Stimulated activated naive CD8-positive, alpha-beta T cell treated with anti-CD3 and anti-CD28 coated beads, Interleukin-15, Interleukin-2, amounts not matched to agents 100 U/mL and 50 U/mL, for 24 hours (primary cell): ENCODE measurements at regions not wholly inside any gene's neighbourhood (a gene's known extent, or its start where the extent isn't known, plus 50 kb on each side); places are given as distances from the start of the nearest gene placed in this dataset.
"Not testable (repeated sequence)": the region's sequence is repeated elsewhere in the genome, so short reads cannot be mapped to it uniquely, and the experiment has no call there.

Experiments used
- ATAC-seq: fragments of 150-1000 bp; cut with Tn5 transposase; one replicate; pipeline ENCODE4 v1.10.0; 2021
- DNase-seq: peaks from one replicate; pipeline ENCODE4 v3.0.0; 2021

GRCh38 chr1:5632814-5633213 lies 359.4 kb downstream of the NPHP4 start:
- ATAC-seq (no peak), DNase-seq (no peak)

DNA sequence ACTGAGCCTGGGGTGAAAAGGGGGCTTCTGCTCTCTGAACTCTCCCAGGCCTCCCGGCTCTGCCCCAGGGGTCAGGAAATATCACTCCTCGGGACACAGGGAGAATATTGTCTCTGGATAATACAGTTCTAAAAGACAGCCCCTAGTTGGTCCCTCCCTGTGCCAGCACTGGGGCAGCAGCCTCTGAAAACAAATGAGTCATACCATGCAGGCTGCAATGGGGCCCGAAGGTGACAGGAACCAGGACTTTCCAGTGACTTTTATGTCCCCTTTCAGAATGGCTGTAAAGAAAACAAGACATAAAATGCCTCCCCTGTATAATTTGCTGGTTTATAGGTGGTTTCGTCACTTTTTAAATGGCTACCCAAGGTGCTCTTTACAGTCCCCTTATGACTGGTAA lies 360.0 kb downstream of the NPHP4 start:
- DNase-seq (no peak), ATAC-seq (peak; percentile 46)

DNA sequence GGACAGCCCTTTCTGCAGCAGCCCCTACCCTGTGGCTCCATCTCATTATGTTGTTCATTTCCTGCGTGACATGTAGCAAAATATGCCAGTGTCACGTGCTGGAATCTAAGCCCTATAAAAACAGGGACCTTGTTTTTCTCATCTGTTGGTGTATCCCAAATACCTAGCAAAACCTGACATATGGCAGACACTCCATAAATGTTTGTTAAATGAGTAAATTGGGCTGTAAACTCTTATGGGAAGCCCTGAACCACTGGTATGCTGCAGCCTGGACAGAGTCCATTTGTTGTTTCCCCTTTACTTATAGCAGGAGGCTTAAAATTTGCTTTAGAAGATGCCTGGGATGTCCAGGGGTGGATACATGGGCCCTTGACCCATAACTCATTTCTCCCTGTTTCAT lies 363.8 kb downstream of the NPHP4 start:
- ATAC-seq: no peak
- no peak for DNase-seq

DNA sequence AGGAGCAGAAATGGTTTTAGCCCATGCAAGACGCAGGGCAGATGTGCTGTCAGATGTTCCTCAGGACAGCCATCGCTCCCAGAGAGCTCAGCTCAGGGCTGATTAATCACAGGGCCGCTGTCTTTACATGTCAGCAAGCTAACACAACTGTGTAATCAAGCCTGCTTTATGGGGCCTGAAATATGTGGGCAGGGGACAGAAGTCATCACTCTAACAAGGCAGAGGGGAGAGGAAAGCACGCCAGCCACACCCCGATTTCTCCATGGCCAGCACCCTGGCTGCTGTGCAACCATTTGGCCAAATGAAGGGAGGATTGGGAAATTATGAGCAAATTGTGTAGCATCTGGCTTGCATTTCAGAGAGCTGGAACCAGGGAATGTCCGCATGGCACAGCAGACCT lies 368.8 kb downstream of the NPHP4 start:
- no peak for DNase-seq
- ATAC-seq: no peak

DNA sequence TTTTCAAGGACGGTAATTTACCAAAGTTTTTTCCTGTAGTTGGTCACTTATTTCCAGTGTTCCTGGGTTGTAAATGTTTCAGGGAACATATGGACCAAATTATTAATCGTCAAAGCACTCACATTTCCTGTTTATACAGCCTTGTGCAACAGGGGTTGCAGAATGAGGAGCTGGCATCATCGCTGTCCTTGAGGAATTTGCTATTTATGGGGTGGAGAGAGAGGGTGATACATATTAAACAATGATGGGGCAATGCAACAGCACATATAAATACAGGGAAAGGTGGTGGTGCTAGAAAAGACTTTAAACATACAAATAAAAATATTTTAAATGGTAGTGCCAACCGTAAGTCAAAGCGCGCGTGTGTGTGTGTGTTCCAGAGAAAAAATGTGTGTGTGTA lies 369.8 kb downstream of the NPHP4 start:
- DNase-seq (no peak), ATAC-seq (no peak)

GRCh38 chr1:5621692-5622091 lies 370.5 kb downstream of the NPHP4 start:
- no peak for ATAC-seq
- DNase-seq: no peak

DNA sequence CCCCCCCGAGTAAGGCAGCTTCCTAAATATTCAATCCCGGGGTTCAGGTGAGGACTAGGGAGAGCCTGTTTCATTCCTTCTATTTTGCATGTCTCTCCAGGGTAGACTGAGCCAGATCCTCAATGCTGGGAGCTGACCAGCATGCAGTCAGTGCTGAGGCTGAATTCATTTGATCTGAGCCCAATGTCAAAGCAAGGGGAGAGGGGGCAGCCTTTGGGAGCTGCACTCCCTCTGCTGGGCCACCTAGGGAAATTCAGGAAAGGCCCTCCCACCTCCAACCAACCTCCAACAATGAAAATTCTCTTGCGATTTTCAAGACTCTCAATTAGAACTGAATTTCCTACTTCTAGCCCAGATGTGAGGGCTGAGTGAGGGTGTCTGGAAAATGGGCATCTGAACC lies 371.2 kb downstream of the NPHP4 start:
- DNase-seq (no peak), ATAC-seq (no peak)

- no peak for DNase-seq
- no peak for ATAC-seq
These were observed 371.8 kb downstream of the NPHP4 start for GRCh38 chr1:5620418-5620817.

DNA sequence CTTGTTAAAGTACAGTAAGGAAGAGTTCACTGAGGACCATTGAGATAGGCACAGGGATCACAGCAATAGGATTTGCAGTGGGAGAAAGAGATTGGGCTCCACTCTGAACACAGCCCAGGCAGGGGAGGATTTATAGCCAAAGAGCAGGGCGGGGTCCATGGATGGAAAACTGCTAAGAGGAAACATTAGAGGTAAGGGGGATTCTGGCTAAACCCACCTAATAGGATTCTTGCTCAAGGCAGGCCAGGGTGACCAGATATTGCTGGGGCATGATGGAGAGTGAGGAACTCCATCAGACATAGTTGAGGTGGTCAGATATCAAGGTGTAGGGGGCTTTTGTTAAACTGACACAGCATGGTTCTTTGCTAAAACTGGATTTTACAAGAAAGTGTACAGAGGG lies 372.8 kb downstream of the NPHP4 start:
- DNase-seq: no peak
- ATAC-seq: no peak

DNA sequence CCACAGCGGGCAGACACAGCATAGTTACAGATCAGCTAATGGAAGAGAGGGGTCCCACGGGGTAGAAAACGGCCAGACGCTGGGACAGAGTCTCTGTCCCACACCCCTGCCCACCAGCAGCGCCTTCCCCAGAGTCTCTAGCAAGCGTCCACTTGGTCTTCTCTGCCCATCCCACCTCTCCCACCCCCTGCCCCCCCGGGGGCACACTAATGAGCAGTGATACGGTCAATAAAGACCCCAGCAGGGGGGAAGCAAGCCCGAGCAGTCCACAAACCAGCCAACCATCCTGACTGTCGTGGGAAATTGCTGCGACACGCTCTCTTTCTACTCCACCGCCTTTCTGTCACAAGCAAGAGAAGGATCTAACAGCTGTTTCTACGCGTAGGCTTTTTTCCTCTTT lies 374.7 kb downstream of the NPHP4 start:
- DNase-seq: no peak

DNA sequence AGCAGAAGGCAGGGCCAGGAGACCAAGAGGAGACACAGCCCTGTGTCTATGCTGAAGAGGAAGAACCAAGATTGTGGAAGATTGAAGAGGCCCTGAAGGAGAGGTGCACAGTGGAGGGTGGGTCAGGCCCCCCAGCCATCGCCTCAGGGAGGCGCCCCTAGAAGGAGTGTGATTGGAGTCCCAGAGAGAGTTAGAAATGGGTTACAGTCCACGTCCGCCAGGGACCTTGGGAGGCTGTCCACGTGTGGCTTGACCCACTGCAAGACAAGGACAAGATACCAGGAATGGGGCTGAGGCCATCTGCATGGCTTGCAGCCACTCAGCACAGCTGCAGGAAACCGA lies 375.1 kb downstream of the NPHP4 start:
- DNase-seq: no peak
- ATAC-seq: no peak

More for the DNA sequence above, 374.7 kb downstream of the NPHP4 start:
- no peak for ATAC-seq

GRCh38 chr1:5616366-5617178 lies 375.7 kb downstream of the NPHP4 start:
- DNase-seq (no peak), ATAC-seq (no peak)

DNA sequence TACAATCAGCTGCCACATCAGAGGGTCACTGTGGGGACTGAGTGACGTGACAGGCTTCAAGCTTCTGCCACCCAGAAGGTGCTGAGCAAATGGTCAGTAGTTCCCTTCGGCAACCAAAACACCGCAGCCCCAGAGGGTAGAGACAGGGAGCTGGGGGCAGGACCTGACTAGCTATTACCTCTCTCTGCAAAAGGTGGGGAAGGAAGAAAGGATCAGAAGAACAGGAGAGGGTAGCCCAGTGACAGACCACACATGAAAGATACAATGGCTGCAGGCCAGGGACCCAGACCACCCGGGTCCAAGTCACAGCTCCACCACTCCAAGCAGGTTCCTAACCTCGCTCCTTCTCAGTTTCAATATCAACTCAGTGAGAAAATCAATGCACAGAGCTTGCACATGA lies 377.1 kb downstream of the NPHP4 start:
- ATAC-seq: no peak
- DNase-seq: no peak

GRCh38 chr1:5613900-5614299 lies 378.3 kb downstream of the NPHP4 start:
- ATAC-seq: no peak

GRCh38 chr1:5611851-5612250 lies 380.4 kb downstream of the NPHP4 start:
- DNase-seq (no peak), ATAC-seq (no peak)

More at GRCh38 chr1:5613900-5614299, 378.3 kb downstream of the NPHP4 start:
- no peak for DNase-seq

- DNase-seq: no peak
- ATAC-seq: no peak
These were observed 380.8 kb downstream of the NPHP4 start for GRCh38 chr1:5611431-5611830.

- no peak for ATAC-seq
- DNase-seq: no peak
These were observed 381.8 kb downstream of the NPHP4 start for GRCh38 chr1:5610432-5610831.

- ATAC-seq: no peak
These were observed 388.7 kb downstream of the NPHP4 start for GRCh38 chr1:5603353-5604104.

GRCh38 chr1:5602718-5603117 lies 389.5 kb downstream of the NPHP4 start:
- ATAC-seq: not testable (repeated sequence)

More at GRCh38 chr1:5603353-5604104, 388.7 kb downstream of the NPHP4 start:
- no peak for DNase-seq

DNA sequence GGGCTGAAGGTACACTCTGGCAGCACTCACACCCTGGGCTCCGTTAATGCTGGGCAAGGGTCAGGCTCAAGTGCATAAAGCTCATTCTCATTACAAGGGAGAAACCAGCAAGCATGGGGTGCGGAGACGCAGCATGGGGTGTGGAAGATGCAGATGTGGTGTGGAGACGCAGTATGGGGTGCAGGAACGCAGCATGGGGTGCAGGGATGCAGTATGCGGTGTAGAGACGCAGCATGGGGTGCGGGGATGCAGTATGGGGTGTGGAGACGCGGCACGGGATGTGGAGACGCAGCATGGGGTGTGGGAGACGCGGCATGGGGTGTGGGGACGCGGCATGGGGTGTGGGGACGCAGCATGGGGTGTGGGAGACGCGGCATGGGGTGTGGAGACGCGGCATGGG lies 390.7 kb downstream of the NPHP4 start:
- ATAC-seq: no peak
- DNase-seq: no peak

More at GRCh38 chr1:5602718-5603117, 389.5 kb downstream of the NPHP4 start:
- not testable (repeated sequence) for DNase-seq

GRCh38 chr1:5599541-5599940 lies 392.7 kb downstream of the NPHP4 start:
- ATAC-seq: no peak
- no peak for DNase-seq

GRCh38 chr1:5598824-5599395 lies 393.3 kb downstream of the NPHP4 start:
- ATAC-seq (no peak), DNase-seq (no peak)
